ENCODE measurements at regions not wholly inside any gene's neighbourhood (a gene's known extent, or its start where the extent isn't known, plus 50 kb on each side); places are given as distances from the start of the nearest gene placed in this dataset.

- Histone ChIP-seq H3K4me1 (ENCODE audit: control insufficient read depth, insufficient read depth, low read length) (no peaks in the 10 kb centered on the region), H3K4me3 (ENCODE audit: low read depth in 2 of 2, low read length in 2 of 2) (no peak overlapping the region), H3K9me3 (ENCODE audit: control insufficient read depth, insufficient read depth, low read depth, low read length) (no peaks in the 10 kb centered on the region), H3K36me3 (ENCODE audit: control insufficient read depth, insufficient read depth, low read length) (no peaks in the 10 kb centered on the region), H3K27me3 (ENCODE audit: control insufficient read depth, insufficient read depth, low read length) (no peaks in the 10 kb centered on the region), H3K27ac (ENCODE audit: low read length) (no peak overlapping the region)
- no peak for DNase-seq (ENCODE audit: low read depth, low spot score)
- ChIA-PET CTCF (no interaction called here), POLR2A (no interaction called here)
- no peak for TF ChIP-seq REST (IDR thresholded peaks at IDR 0.05; ENCODE audit: insufficient read depth in 1 of 2, low read depth in 2 of 2, low read length in 1 of 2)
- no peak for TF ChIP-seq POLR2AphosphoS5 (IDR thresholded peaks at IDR 0.05; ENCODE audit: low read depth, low read length)
- no peak for TF ChIP-seq CTCF (IDR thresholded peaks at IDR 0.05)
- no peak for TF ChIP-seq TCF7L2 (IDR thresholded peaks at IDR 0.05; ENCODE audit: low read depth, low read length)
- no peak for TF ChIP-seq SIN3A (IDR thresholded peaks at IDR 0.05; ENCODE audit: borderline replicate concordance, insufficient read depth, low read depth, low read length)
- in situ Hi-C loops (cut with HindIII; ENCODE audit: low pct_unique_long_range_greater_than_20kb, low sequenced_read_pairs) (no loop called here), intact Hi-C loops (cut with micrococcal nuclease; ENCODE audit: unreplicated experiment) (no loop called here)
- ATAC-seq: no peak
- no TSS peak for BruUV-seq (replicated peaks)
Observed at GRCh38 chr11:42526426-42526825, 785.4 kb upstream of the API5 start.

GRCh38 chr11:42528471-42528870 is 783.3 kb upstream of the API5 start:
- no peak for ATAC-seq
- POLR2A ChIA-PET: no interaction called here
- BruUV-seq (replicated peaks): no TSS peak
- no peaks in the 10 kb centered on the region for H3K4me1 ChIP-seq (ENCODE audit: control insufficient read depth, insufficient read depth, low read length)
- H3K4me3 ChIP-seq (ENCODE audit: low read depth in 2 of 2, low read length in 2 of 2): no peak overlapping the region
- CTCF ChIA-PET: interaction anchor here (0.6 kb wide), 1 partner anchor 542 kb away, joined by 4 read pairs; no protein-coding TSS in a partner anchor
- H3K27me3 ChIP-seq (ENCODE audit: control insufficient read depth, insufficient read depth, low read length): no peaks in the 10 kb centered on the region
- no peak overlapping the region for H3K27ac ChIP-seq (ENCODE audit: low read length)
- H3K9me3 ChIP-seq (ENCODE audit: control insufficient read depth, insufficient read depth, low read depth, low read length): no peaks in the 10 kb centered on the region
- no peak for DNase-seq (ENCODE audit: low read depth, low spot score)
- no peaks in the 10 kb centered on the region for H3K36me3 ChIP-seq (ENCODE audit: control insufficient read depth, insufficient read depth, low read length)
- intact Hi-C loops (cut with micrococcal nuclease; ENCODE audit: unreplicated experiment) (no loop called here), in situ Hi-C loops (cut with HindIII; ENCODE audit: low pct_unique_long_range_greater_than_20kb, low sequenced_read_pairs) (no loop called here)
- TF ChIP-seq POLR2AphosphoS5 (IDR thresholded peaks at IDR 0.05; ENCODE audit: low read depth, low read length): no peak
- no peak for TF ChIP-seq CTCF (IDR thresholded peaks at IDR 0.05)

- Histone ChIP-seq H3K36me3 (ENCODE audit: control insufficient read depth, insufficient read depth, low read length) (no peaks in the 10 kb centered on the region), H3K9me3 (ENCODE audit: control insufficient read depth, insufficient read depth, low read depth, low read length) (no peaks in the 10 kb centered on the region), H3K27me3 (ENCODE audit: control insufficient read depth, insufficient read depth, low read length) (no peaks in the 10 kb centered on the region), H3K4me1 (ENCODE audit: control insufficient read depth, insufficient read depth, low read length) (no peaks in the 10 kb centered on the region), H3K4me3 (ENCODE audit: low read depth in 2 of 2, low read length in 2 of 2) (no peak overlapping the region), H3K27ac (ENCODE audit: low read length) (no peak overlapping the region)
- ChIA-PET POLR2A (no interaction called here), CTCF (no interaction called here)
- no TSS peak for BruUV-seq (replicated peaks)
- in situ Hi-C loops (cut with HindIII; ENCODE audit: low pct_unique_long_range_greater_than_20kb, low sequenced_read_pairs) (no loop called here), intact Hi-C loops (cut with micrococcal nuclease; ENCODE audit: unreplicated experiment) (no loop called here)
- TF ChIP-seq REST (IDR thresholded peaks at IDR 0.05; ENCODE audit: insufficient read depth in 1 of 2, low read depth in 2 of 2, low read length in 1 of 2): no peak
- no peak for TF ChIP-seq CTCF (IDR thresholded peaks at IDR 0.05)
- TF ChIP-seq SIN3A (IDR thresholded peaks at IDR 0.05; ENCODE audit: borderline replicate concordance, insufficient read depth, low read depth, low read length): no peak
- DNase-seq (ENCODE audit: low read depth, low spot score) (no peak), ATAC-seq (no peak)
Observed at GRCh38 chr11:42528911-42529310, 782.9 kb upstream of the API5 start.

Measured in Panc1 (cell line).